A549 (cell line): ENCODE measurements at regions not wholly inside any gene's neighbourhood (a gene's known extent, or its start where the extent isn't known, plus 50 kb on each side); places are given as distances from the start of the nearest gene placed in this dataset.

ENCODE experiments used
- BHLHE40 ChIP-seq: IDR thresholded peaks from 2 replicates; pipeline ENCODE4 v1.6.1; 2012; ENCODE audit warnings: low read depth, low read length, inconsistent platforms
- CHD2 ChIP-seq: fragments of 150-350 bp; IDR thresholded peaks from 2 replicates; pipeline ENCODE4 v1.6.1; 2014; ENCODE audit warnings: low read length; ENCODE audit not compliant: partially characterized antibody
- CTCF ChIP-seq: fragments of >200 bp; sonication (Bioruptor Twin); formaldehyde crosslinking; IDR thresholded peaks from 3 replicates; pipeline ENCODE4 v1.5.1; 2016
- EP300 ChIP-seq, 2 experiments: fragments of >200 bp; sonication (Bioruptor Twin); formaldehyde crosslinking; IDR thresholded peaks; 2 replicates in 1 of 2; 3 replicates in 1 of 2; pipeline ENCODE4 v1.6.1; 2016 to 2017
- GATA3 ChIP-seq: IDR thresholded peaks from 2 replicates; pipeline ENCODE4 v1.6.1; 2012; ENCODE audit warnings: borderline replicate concordance
- HMGXB4 ChIP-seq: fragments of 250-450 bp; sonication (Bioruptor Pico); IDR thresholded peaks from 2 replicates; pipeline ENCODE4 v1.5.0; 2021; ENCODE audit warnings: mild to moderate bottlenecking, moderate library complexity, borderline replicate concordance
- HOXA7 ChIP-seq: fragments of 250-450 bp; sonication (Bioruptor Pico); IDR thresholded peaks from 2 replicates; pipeline ENCODE4 v1.5.0; 2020; ENCODE audit warnings: mild to moderate bottlenecking, moderate library complexity
- JUN ChIP-seq, 2 experiments: fragments of >200 bp; sonication (Bioruptor Twin); formaldehyde crosslinking; IDR thresholded peaks; 2 replicates in 1 of 2; 3 replicates in 1 of 2; pipeline ENCODE4 v1.6.1; 2016 to 2017
- MYC ChIP-seq: IDR thresholded peaks from 2 replicates; pipeline ENCODE4 v1.6.1; 2012; ENCODE audit warnings: mild to moderate bottlenecking, inconsistent platforms, low read length, improper control_type of control experiment, borderline replicate concordance
- PHF8 ChIP-seq: fragments of 200-600 bp; sonication (generic); IDR thresholded peaks from 2 replicates; pipeline ENCODE4 v1.6.1; 2016; ENCODE audit warnings: low read depth, mild to moderate bottlenecking, antibody characterized with exemption, moderate library complexity, borderline replicate concordance
- POLR2A ChIP-seq: IDR thresholded peaks from 2 replicates; pipeline ENCODE4 v1.6.1; 2012; ENCODE audit warnings: mild to moderate bottlenecking, low read length
- POLR2AphosphoS2 ChIP-seq: conservative IDR thresholded peaks from 2 replicates; pipeline ENCODE4 v1.6.1; 2012; ENCODE audit warnings: low read length, improper control_type of control experiment, inconsistent platforms
- RAD21 ChIP-seq, 2 experiments: fragments of >200 bp in 1 of 2; sonication (Bioruptor Twin) in 1 of 2; formaldehyde crosslinking in 1 of 2; IDR thresholded peaks in 1 of 2; conservative IDR thresholded peaks in 1 of 2; 2 replicates in 1 of 2; 3 replicates in 1 of 2; pipeline ENCODE4 v1.6.1; 2012 to 2018; ENCODE audit warnings: inconsistent platforms in 1 of 2
- TF ChIP-seq, protein P1 (sequence below): fragments of 200-600 bp; sonication (generic); IDR thresholded peaks from 2 replicates; pipeline ENCODE4 v1.6.1; 2016; ENCODE audit warnings: antibody characterized with exemption, mild to moderate bottlenecking, moderate library complexity

GRCh38 chr20:30598460-30599230 lies 658.8 kb upstream of the DEFB115 start:
- TF ChIP-seq, protein P1, sequence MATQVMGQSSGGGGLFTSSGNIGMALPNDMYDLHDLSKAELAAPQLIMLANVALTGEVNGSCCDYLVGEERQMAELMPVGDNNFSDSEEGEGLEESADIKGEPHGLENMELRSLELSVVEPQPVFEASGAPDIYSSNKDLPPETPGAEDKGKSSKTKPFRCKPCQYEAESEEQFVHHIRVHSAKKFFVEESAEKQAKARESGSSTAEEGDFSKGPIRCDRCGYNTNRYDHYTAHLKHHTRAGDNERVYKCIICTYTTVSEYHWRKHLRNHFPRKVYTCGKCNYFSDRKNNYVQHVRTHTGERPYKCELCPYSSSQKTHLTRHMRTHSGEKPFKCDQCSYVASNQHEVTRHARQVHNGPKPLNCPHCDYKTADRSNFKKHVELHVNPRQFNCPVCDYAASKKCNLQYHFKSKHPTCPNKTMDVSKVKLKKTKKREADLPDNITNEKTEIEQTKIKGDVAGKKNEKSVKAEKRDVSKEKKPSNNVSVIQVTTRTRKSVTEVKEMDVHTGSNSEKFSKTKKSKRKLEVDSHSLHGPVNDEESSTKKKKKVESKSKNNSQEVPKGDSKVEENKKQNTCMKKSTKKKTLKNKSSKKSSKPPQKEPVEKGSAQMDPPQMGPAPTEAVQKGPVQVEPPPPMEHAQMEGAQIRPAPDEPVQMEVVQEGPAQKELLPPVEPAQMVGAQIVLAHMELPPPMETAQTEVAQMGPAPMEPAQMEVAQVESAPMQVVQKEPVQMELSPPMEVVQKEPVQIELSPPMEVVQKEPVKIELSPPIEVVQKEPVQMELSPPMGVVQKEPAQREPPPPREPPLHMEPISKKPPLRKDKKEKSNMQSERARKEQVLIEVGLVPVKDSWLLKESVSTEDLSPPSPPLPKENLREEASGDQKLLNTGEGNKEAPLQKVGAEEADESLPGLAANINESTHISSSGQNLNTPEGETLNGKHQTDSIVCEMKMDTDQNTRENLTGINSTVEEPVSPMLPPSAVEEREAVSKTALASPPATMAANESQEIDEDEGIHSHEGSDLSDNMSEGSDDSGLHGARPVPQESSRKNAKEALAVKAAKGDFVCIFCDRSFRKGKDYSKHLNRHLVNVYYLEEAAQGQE: no peak
- TF ChIP-seq CTCF (no peak), PHF8 (no peak), GATA3 (no peak), JUN (IDR thresholded peaks at IDR 0.05) (no peak), MYC (no peak), POLR2A (no peak), POLR2AphosphoS2 (no peak), EP300 (IDR thresholded peaks at IDR 0.05) (no peak), HMGXB4 (CRISPR knock-in tag) (no peak), CHD2 (no peak), HOXA7 (CRISPR knock-in tag) (no peak), RAD21 (conservative IDR thresholded peaks at IDR 0.05 in 1 of 2, IDR thresholded peaks at IDR 0.05 in 1 of 2) (no peak), BHLHE40 (no peak)
